ENCODE measurements at regions not wholly inside any gene's neighbourhood (a gene's known extent, or its start where the extent isn't known, plus 50 kb on each side); places are given as distances from the start of the nearest gene placed in this dataset.
"Not testable (repeated sequence)": the region's sequence is repeated elsewhere in the genome, so short reads cannot be mapped to it uniquely, and the experiment has no call there.

DNA sequence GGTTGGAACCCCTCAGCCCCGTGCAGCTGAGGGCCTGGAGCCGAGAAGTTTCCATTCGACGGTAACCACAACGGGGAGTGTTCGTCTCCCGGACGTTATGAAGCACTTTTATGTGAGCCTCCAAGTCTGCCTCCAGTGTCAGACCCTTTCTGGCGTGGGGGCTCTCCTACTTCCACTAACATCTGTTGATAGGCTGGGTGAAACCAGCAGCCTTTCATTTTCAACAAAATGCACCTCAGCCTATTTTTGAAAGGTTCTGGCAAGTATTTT, 257.4 kb downstream of the THBS2 start:
- no peak for DNase-seq (ENCODE audit: extremely low spot score)
- ChIA-PET CTCF (interaction anchor here (1.3 kb wide), 1 partner anchor 13 kb away, joined by 3 read pairs; no protein-coding TSS in a partner anchor), POLR2A (no interaction called here)
- TF ChIP-seq, protein P1, sequence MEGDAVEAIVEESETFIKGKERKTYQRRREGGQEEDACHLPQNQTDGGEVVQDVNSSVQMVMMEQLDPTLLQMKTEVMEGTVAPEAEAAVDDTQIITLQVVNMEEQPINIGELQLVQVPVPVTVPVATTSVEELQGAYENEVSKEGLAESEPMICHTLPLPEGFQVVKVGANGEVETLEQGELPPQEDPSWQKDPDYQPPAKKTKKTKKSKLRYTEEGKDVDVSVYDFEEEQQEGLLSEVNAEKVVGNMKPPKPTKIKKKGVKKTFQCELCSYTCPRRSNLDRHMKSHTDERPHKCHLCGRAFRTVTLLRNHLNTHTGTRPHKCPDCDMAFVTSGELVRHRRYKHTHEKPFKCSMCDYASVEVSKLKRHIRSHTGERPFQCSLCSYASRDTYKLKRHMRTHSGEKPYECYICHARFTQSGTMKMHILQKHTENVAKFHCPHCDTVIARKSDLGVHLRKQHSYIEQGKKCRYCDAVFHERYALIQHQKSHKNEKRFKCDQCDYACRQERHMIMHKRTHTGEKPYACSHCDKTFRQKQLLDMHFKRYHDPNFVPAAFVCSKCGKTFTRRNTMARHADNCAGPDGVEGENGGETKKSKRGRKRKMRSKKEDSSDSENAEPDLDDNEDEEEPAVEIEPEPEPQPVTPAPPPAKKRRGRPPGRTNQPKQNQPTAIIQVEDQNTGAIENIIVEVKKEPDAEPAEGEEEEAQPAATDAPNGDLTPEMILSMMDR (IDR thresholded peaks at IDR 0.05; ENCODE audit: control extremely low read depth, extremely low read depth, low read depth, missing control alignments), result no peak

DNA sequence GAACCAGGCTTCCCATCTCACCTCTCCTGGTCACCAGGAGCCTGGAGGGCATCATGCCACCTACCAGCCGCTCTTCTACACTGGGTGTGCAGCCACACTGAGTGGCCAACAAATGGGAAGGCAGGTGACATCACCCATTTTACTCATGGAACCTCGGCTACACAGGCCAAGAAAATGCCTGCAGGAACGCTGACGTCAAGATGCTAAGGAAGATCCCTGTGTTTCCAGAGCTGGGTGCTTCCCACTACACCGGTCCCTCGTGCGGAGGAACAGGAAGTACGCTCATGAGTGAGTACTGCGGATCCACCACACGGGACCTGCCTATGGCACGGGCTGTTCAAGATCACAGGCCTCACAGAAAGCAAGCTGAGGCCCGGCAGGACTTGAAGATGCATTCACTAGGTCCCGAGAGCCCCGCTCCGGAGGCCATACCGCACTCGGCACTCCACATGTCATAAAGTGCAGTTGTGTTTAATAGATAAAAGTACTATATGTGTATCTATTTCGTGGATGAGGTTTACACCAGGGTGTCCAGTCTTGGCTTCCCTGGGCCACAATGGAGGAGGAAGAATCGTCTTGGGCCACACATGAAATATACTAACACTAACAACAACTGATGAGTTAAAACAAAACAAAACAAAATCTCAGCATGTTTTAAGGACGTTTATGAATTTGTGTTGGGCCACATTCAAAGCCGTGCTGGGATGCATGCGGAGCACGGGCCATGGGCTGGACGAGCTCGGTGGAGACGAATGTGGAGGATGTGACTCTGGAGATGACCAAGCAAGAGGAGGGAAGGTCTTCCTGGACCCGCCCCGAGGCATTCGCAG, 257.9 kb downstream of the THBS2 start:
- POLR2A ChIA-PET, result no interaction called here
- DNase-seq (ENCODE audit: extremely low spot score), result no peak
- TF ChIP-seq, protein P1 (IDR thresholded peaks at IDR 0.05; ENCODE audit: control extremely low read depth, extremely low read depth, low read depth, missing control alignments), result no peak
- CTCF ChIA-PET, result interaction anchor here (1.3 kb wide), 1 partner anchor 12 kb away, joined by 3 read pairs; no protein-coding TSS in a partner anchor

DNA sequence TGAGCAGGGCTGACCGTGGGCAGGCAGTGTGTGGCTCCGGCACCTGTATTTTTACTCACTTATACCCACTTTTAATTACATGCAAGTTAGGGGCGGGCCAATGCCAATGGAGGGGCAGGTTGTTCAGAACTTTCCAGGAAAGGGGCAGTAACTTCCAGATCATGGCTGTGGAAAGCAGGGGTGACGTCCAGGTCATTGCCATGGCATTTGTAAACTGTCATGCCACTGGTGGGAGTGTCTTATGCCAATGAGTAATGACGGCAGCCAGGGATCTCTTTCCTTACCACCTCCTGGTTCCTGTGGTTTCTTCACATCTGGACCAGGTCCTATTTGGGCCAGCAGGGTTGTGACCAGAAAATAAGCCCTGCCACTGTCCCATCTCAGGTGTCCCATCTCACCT, 258.7 kb downstream of the THBS2 start:
- TF ChIP-seq, protein P1 (IDR thresholded peaks at IDR 0.05; ENCODE audit: control extremely low read depth, extremely low read depth, low read depth, missing control alignments), result no peak
- POLR2A ChIA-PET, result no interaction called here
- CTCF ChIA-PET, result no interaction called here
- DNase-seq (ENCODE audit: extremely low spot score), result no peak

DNA sequence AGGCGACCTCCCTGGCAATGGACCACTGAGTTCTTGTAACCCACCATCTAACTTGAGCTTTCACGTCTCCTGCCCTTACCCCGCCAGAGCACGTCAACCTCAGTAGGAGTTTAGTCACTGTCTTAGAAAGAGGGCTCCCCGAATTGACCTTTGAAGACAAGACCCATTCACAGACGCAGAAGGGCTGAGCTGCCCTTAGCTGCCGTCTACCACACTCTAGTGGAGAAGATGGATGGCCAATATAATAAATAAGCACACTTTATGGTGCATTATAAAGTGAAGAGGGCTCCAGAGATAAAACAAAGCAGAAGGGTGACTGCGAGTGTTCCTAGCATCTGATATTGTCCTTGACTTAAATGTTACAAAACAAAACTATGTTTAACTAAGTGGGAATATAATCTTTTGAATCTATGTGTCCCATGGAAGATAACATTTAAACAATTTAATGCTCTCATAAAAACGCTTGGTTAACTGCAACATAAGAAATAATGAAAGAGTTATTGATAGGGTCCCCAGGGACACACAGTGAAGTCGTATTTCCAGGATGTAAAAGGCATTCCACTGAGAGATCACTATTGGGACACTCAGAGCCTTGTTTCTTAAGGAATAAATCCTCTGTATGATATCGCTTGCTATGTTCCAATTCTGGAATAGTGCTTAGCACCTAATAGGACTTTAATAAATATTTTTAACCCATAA, 261.1 kb downstream of the THBS2 start:
- CTCF ChIA-PET, result no interaction called here
- TF ChIP-seq, protein P1 (IDR thresholded peaks at IDR 0.05; ENCODE audit: control extremely low read depth, extremely low read depth, low read depth, missing control alignments), result no peak
- no peak for DNase-seq (ENCODE audit: extremely low spot score)

DNA sequence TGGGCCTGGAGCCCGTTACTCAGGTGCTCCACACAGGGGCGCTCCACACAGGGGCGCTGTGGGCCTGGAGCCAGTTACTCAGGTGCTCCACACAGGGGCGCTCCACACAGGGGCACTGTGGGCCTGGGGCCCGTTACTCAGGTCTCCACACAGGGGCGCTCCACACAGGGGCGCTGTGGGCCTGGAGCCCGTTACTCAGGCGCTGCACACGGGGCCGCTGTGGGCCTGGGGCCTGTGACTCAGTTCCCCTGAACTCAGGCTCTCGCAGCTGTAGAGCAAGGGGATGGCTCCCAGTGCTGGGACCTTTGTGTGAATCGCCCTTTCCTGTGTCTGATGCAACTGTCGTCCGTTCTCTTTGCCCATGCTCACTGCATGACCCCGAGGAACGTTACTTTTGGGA, 262.0 kb downstream of the THBS2 start:
- CTCF ChIA-PET; DNase-seq (ENCODE audit: extremely low spot score); POLR2A ChIA-PET: not testable (repeated sequence)

More for the DNA sequence above, 261.1 kb downstream of the THBS2 start:
- POLR2A ChIA-PET, result no interaction called here

DNA sequence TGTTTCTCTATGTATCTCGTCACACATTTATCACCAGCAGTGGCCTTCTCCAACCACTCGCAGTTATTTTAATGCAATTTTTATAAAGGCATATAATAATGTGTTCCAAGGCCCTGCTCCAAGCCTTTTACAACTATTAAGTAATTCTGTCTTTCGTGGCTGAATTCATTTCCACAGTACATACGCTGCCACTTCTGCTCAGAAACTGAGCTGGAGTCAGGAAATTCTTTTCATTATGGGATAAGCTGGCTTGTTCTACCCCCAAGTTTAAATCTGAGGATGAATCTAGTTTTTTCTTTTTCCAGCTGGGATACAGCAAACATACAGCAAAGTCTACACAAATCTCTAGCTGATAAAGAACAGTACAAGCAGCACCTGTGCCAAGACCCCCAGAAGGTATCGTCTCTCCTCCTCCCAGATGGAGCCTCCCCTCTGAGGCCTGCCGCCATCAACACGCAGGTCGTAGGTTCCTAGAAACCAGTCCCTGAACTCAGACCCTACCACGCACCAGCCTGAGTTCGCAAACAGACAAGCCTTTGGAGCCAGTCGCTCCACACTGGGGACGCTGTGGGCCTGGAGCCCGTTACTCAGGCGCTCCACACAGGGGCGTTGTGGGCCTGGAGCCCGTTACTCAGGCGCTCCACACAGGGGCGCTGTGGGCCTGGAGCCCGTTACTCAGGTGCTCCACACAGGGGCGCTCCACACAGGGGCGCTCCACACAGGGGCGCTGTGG, 263.5 kb downstream of the THBS2 start:
- ChIA-PET CTCF (interaction anchor here (1.4 kb wide), 1 partner anchor 33 kb away, joined by 4 read pairs; no protein-coding TSS in a partner anchor), POLR2A (no interaction called here)
- DNase-seq (ENCODE audit: extremely low spot score), result no peak
- TF ChIP-seq, protein P1 (IDR thresholded peaks at IDR 0.05; ENCODE audit: control extremely low read depth, extremely low read depth, low read depth, missing control alignments), result no peak

All from GM10248 (cell line).